Progenitor cell of endocrine pancreas (in vitro differentiated cells): ENCODE measurements at regions not wholly inside any gene's neighbourhood (a gene's known extent, or its start where the extent isn't known, plus 50 kb on each side); places are given as distances from the start of the nearest gene placed in this dataset.

Experiments used
- DNase-seq: peaks from one replicate; pipeline ENCODE4 v3.0.0; 2021; ENCODE audit warnings: low spot score; ENCODE audit not compliant: unreplicated experiment
- H3K27ac Mint-ChIP-seq: 2 replicates; pipeline ENCODE4 v1.8.0; 2021; ENCODE audit warnings: mild to moderate bottlenecking, moderate library complexity, mixed read lengths
- H3K27me3 Mint-ChIP-seq: 2 replicates; pipeline ENCODE4 v1.8.0; 2021; ENCODE audit warnings: mixed read lengths
- H3K36me3 Mint-ChIP-seq: 2 replicates; pipeline ENCODE4 v1.8.0; 2022; ENCODE audit warnings: mixed read lengths; ENCODE audit not compliant: insufficient read depth
- H3K4me1 Mint-ChIP-seq: 2 replicates; pipeline ENCODE4 v1.8.0; 2021; ENCODE audit warnings: low read depth, mixed read lengths
- H3K4me3 Mint-ChIP-seq: 2 replicates; pipeline ENCODE4 v1.8.0; 2021; ENCODE audit warnings: low read depth, mild to moderate bottlenecking, moderate library complexity, mixed read lengths
- H3K9me3 Mint-ChIP-seq: 2 replicates; pipeline ENCODE4 v1.8.0; 2021; ENCODE audit warnings: low read depth, mixed read lengths
- CTCF ChIP-seq: fragments of 200-600 bp; sonication (generic); IDR thresholded peaks from one replicate; pipeline ENCODE4 v1.5.0; 2021; ENCODE audit warnings: antibody characterized with exemption, mild to moderate bottlenecking; ENCODE audit not compliant: unreplicated experiment

- H3K4me1 Mint-ChIP-seq, result no peaks in the 10 kb centered on the region
- no peak for DNase-seq
Observed at GRCh38 chr6:4565301-4566250, 210.6 kb upstream of the CDYL start.

DNA sequence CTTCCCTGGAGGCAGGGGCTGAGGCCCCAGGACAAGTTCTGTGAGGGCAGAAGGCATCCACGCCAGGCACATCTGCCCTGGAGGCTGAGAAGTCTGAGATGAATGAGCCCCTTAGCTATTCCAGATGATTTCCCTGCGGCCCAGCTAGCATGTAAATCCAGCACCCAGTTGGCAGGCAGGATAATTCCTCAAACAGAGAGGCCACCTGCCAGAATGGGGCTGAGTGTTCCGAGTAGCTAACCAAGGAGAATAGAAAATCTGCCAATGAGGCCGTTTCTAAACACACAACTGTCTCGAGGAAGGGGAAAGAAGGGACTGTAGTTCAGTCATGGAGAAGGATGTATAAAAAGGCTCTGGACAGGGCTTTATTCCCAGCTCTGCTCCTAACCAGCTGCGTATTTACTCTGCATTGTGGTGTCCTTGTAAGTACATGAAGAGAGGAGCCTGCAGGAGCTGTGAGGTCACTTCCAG is 211.4 kb upstream of the CDYL start:
- H3K9me3 Mint-ChIP-seq, result no peaks in the 10 kb centered on the region
- peaks cover 5% of the 10 kb centered on the region for H3K27me3 Mint-ChIP-seq
- H3K4me1 Mint-ChIP-seq, result no peaks in the 10 kb centered on the region
- no peak for DNase-seq
- H3K27ac Mint-ChIP-seq, result no peak overlapping the region
- H3K4me3 Mint-ChIP-seq, result no peak overlapping the region
- H3K36me3 Mint-ChIP-seq, result no peaks in the 10 kb centered on the region
- TF ChIP-seq CTCF, result no peak

More at GRCh38 chr6:4565301-4566250, 210.6 kb upstream of the CDYL start:
- Mint-ChIP-seq H3K27me3 (peaks cover 5% of the 10 kb centered on the region), H3K4me3 (no peak overlapping the region), H3K36me3 (no peaks in the 10 kb centered on the region), H3K27ac (no peak overlapping the region), H3K9me3 (peaks cover 2% of the 10 kb centered on the region)
- TF ChIP-seq CTCF, result no peak

- no peak for TF ChIP-seq CTCF
Observed at GRCh38 chr6:4563877-4564276, 212.3 kb upstream of the CDYL start.

DNA sequence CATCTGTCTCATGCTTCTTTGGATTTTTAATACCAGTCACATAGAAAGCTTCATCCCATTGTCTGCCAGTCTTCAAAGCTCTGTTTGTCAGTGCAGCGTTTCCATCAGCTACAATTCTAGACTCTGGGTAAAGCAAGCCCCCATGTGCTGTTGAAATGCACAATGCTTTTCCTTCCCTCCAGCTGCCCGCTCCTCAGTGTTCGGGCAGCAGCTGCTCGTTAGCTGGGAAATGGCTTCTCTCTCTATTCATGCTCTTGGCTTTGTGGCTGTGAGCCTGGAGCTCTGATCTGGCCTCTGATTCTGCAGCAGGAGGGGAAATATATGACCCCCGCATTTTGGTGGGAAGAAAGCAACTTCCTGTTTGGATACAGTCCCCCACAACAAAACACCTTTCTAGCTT is 213.0 kb upstream of the CDYL start:
- Mint-ChIP-seq H3K27ac (no peak overlapping the region), H3K9me3 (no peaks in the 10 kb centered on the region), H3K27me3 (peaks cover 5% of the 10 kb centered on the region), H3K36me3 (no peaks in the 10 kb centered on the region), H3K4me1 (no peaks in the 10 kb centered on the region), H3K4me3 (no peak overlapping the region)
- DNase-seq, result no peak
- TF ChIP-seq CTCF, result no peak

More at GRCh38 chr6:4563877-4564276, 212.3 kb upstream of the CDYL start:
- Mint-ChIP-seq H3K27me3 (peaks cover 5% of the 10 kb centered on the region), H3K4me1 (no peaks in the 10 kb centered on the region), H3K9me3 (no peaks in the 10 kb centered on the region), H3K27ac (no peak overlapping the region), H3K36me3 (no peaks in the 10 kb centered on the region), H3K4me3 (no peak overlapping the region)
- DNase-seq, result no peak

- H3K36me3 Mint-ChIP-seq, result no peaks in the 10 kb centered on the region
- H3K9me3 Mint-ChIP-seq, result no peaks in the 10 kb centered on the region
- TF ChIP-seq CTCF, result no peak
- no peaks in the 10 kb centered on the region for H3K4me1 Mint-ChIP-seq
- no peak overlapping the region for H3K27ac Mint-ChIP-seq
- peaks cover 2% of the 10 kb centered on the region for H3K27me3 Mint-ChIP-seq
- no peak overlapping the region for H3K4me3 Mint-ChIP-seq
- DNase-seq, result no peak
Observed at GRCh38 chr6:4561773-4562400, 214.3 kb upstream of the CDYL start.
